GM19043 (cell line): ENCODE measurements at regions not wholly inside any gene's neighbourhood (a gene's known extent, or its start where the extent isn't known, plus 50 kb on each side); places are given as distances from the start of the nearest gene placed in this dataset.

Source experiments
- ATAC-seq: cut with Tn5 transposase; IDR thresholded peaks from one replicate; pipeline ENCODE4 v1.9.1; 2021; ENCODE audit warnings: low read depth; ENCODE audit not compliant: unreplicated experiment

GRCh38 chr7:81648716-81649115 is 121.1 kb downstream of the HGF start:
- no peak for ATAC-seq

- no peak for ATAC-seq
These were observed 124.4 kb downstream of the HGF start for GRCh38 chr7:81645435-81645834.

GRCh38 chr7:81641873-81642272 is 128.0 kb downstream of the HGF start:
- ATAC-seq, result no peak

- no peak for ATAC-seq
These were observed 131.6 kb downstream of the HGF start for GRCh38 chr7:81638198-81638597.

GRCh38 chr7:81637534-81637933 is 132.3 kb downstream of the HGF start:
- ATAC-seq, result no peak

- ATAC-seq, result no peak
These were observed 137.4 kb downstream of the HGF start for GRCh38 chr7:81632418-81632817.

GRCh38 chr7:81630600-81630999 is 139.2 kb downstream of the HGF start:
- ATAC-seq, result no peak

GRCh38 chr7:81629702-81630101 is 140.1 kb downstream of the HGF start:
- ATAC-seq, result no peak

- ATAC-seq, result no peak
These were observed 140.9 kb downstream of the HGF start for GRCh38 chr7:81628951-81629350.

- ATAC-seq, result no peak
These were observed 142.1 kb downstream of the HGF start for GRCh38 chr7:81627536-81628287.

GRCh38 chr7:81626008-81626407 is 143.8 kb downstream of the HGF start:
- ATAC-seq, result no peak

GRCh38 chr7:81624650-81625631 is 144.9 kb downstream of the HGF start:
- no peak for ATAC-seq

- ATAC-seq, result no peak
These were observed 145.7 kb downstream of the HGF start for GRCh38 chr7:81624021-81624592.

- ATAC-seq, result no peak
These were observed 146.5 kb downstream of the HGF start for GRCh38 chr7:81623251-81623855.

- no peak for ATAC-seq
These were observed 148.0 kb downstream of the HGF start for GRCh38 chr7:81621893-81622292.

- no peak for ATAC-seq
These were observed 151.3 kb downstream of the HGF start for GRCh38 chr7:81618396-81619014.

- no peak for ATAC-seq
These were observed 152.9 kb downstream of the HGF start for GRCh38 chr7:81616951-81617350.

- no peak for ATAC-seq
These were observed 158.0 kb downstream of the HGF start for GRCh38 chr7:81611805-81612204.

- no peak for ATAC-seq
These were observed 158.8 kb downstream of the HGF start for GRCh38 chr7:81611040-81611439.

- no peak for ATAC-seq
These were observed 161.0 kb downstream of the HGF start for GRCh38 chr7:81608748-81609382.
